Smooth muscle cell (in vitro differentiated cells): ENCODE measurements at regions not wholly inside any gene's neighbourhood (a gene's known extent, or its start where the extent isn't known, plus 50 kb on each side); places are given as distances from the start of the nearest gene placed in this dataset.

Source experiments
- DNase-seq: peaks from one replicate; lab custom pipeline; 2025; ENCODE audit not compliant: unreplicated experiment; lab: John Stamatoyannopoulos, UW
- H2AFZ ChIP-seq: fragments of 200-600 bp; sonication (generic); 2 replicates; pipeline ENCODE4 v1.6.0; 2016; ENCODE audit warnings: antibody characterized with exemption, low read depth, mild to moderate bottlenecking
- H3F3A ChIP-seq: fragments of 200-600 bp; sonication (generic); 2 replicates; pipeline ENCODE4 v1.6.0; 2017; ENCODE audit warnings: antibody characterized with exemption, low read depth
- H3K27ac ChIP-seq: fragments of 200-600 bp; sonication (generic); 2 replicates; pipeline ENCODE4 v1.5.1; 2016; ENCODE audit warnings: low read depth, mild to moderate bottlenecking
- H3K27me3 ChIP-seq: fragments of 200-600 bp; sonication (generic); 2 replicates; pipeline ENCODE4 v1.6.1; 2016; ENCODE audit warnings: low read depth, mild to moderate bottlenecking
- H3K36me3 ChIP-seq: fragments of 200-600 bp; sonication (generic); 2 replicates; pipeline ENCODE4 v1.5.1; 2016; ENCODE audit warnings: low read depth
- H3K4me1 ChIP-seq: fragments of 200-600 bp; sonication (generic); 2 replicates; pipeline ENCODE4 v1.5.1; 2016; ENCODE audit warnings: low read depth
- H3K4me2 ChIP-seq: fragments of 200-600 bp; sonication (generic); 2 replicates; pipeline ENCODE4 v1.6.0; 2016; ENCODE audit warnings: mild to moderate bottlenecking
- H3K4me3 ChIP-seq: fragments of 200-600 bp; sonication (generic); 2 replicates; pipeline ENCODE4 v1.5.1; 2016; ENCODE audit warnings: mild to moderate bottlenecking
- H3K79me2 ChIP-seq: fragments of 200-600 bp; sonication (generic); 2 replicates; pipeline ENCODE4 v1.6.0; 2016; ENCODE audit warnings: low read depth, mild to moderate bottlenecking
- H3K9ac ChIP-seq: fragments of 200-600 bp; sonication (generic); 2 replicates; pipeline ENCODE4 v1.6.0; 2016; ENCODE audit warnings: low read depth
- H3K9me3 ChIP-seq: fragments of 200-600 bp; sonication (generic); replicated peaks from 2 replicates; pipeline ENCODE4 v1.5.1; 2016; ENCODE audit warnings: low read depth
- H4K20me1 ChIP-seq: fragments of 200-600 bp; sonication (generic); 2 replicates; pipeline ENCODE4 v1.6.0; 2016; ENCODE audit warnings: low read depth
- CTCF ChIP-seq: fragments of 200-600 bp; sonication (generic); IDR thresholded peaks from 2 replicates; pipeline ENCODE4 v1.5.1; 2017; ENCODE audit warnings: borderline replicate concordance, mild to moderate bottlenecking, antibody characterized with exemption; ENCODE audit not compliant: insufficient read depth, poor library complexity, severe bottlenecking
- WGBS: methylation state at CpG from one replicate; pipeline ENCODE4 v1.1.7; 2016; ENCODE audit warnings: low lambda C conversion rate; 5-methylcytosine and 5-hydroxymethylcytosine counted together

GRCh38 chr2:20526708-20527107, 79.8 kb downstream of the RHOB start:
- Histone ChIP-seq H3K4me1 (peaks cover 20% of the 10 kb centered on the region), H3K36me3 (no peaks in the 10 kb centered on the region), H3K27ac (peak overlapping the region; percentile 73), H3K4me3 (no peak overlapping the region), H3K79me2 (no peaks in the 10 kb centered on the region), H3F3A (peaks cover 6% of the 10 kb centered on the region), H3K9me3 (no peaks in the 10 kb centered on the region), H3K9ac (no peak overlapping the region), H4K20me1 (no peaks in the 10 kb centered on the region), H3K4me2 (peak overlapping the region; percentile 36), H3K27me3 (no peaks in the 10 kb centered on the region), H2AFZ (no peak overlapping the region)
- TF ChIP-seq CTCF: no peak
- DNase-seq: no peak
- WGBS: 35% methylated on average over 5 of the region's 5 CpGs

- no peak overlapping the region for H3K9ac ChIP-seq
- peaks cover 6% of the 10 kb centered on the region for H3F3A ChIP-seq
- no peak for DNase-seq
- 100% methylated on average over 2 of the region's 2 CpGs for WGBS
- H3K9me3 ChIP-seq: no peaks in the 10 kb centered on the region
- H4K20me1 ChIP-seq: no peaks in the 10 kb centered on the region
- H3K27ac ChIP-seq: no peak overlapping the region
- H3K4me3 ChIP-seq: no peak overlapping the region
- peaks cover 20% of the 10 kb centered on the region for H3K4me1 ChIP-seq
- no peak for TF ChIP-seq CTCF
- H3K36me3 ChIP-seq: no peaks in the 10 kb centered on the region
- no peaks in the 10 kb centered on the region for H3K27me3 ChIP-seq
- H2AFZ ChIP-seq: no peak overlapping the region
- H3K4me2 ChIP-seq: no peak overlapping the region
- H3K79me2 ChIP-seq: no peaks in the 10 kb centered on the region
Measured at GRCh38 chr2:20528713-20529112, 81.8 kb downstream of the RHOB start.

DNA sequence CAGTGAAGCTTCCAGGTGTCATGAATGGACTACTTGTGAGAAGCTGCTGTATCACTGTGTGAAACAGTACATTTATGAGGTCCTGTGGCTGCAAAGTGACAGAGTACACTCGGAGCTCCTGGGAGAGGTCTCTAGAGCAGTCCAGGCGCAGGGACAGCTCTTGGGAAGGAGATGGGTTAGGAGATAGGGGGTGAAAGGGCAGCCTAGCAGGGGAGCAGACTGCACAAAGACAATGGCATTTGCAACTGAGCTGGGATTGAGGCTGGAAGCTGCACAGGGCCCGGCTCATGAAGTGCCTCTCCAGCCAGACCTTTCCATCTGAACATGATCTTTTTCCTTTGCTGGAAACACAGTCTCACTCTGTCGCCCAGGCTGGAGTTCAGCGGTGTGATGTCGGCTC, 83.6 kb downstream of the RHOB start:
- Histone ChIP-seq H3K9ac (no peak overlapping the region), H3K4me2 (no peak overlapping the region), H3K79me2 (no peaks in the 10 kb centered on the region), H2AFZ (no peak overlapping the region), H3K27ac (no peak overlapping the region), H3F3A (peaks cover 4% of the 10 kb centered on the region), H3K4me3 (no peak overlapping the region), H3K36me3 (no peaks in the 10 kb centered on the region), H3K9me3 (no peaks in the 10 kb centered on the region), H3K4me1 (peaks cover 6% of the 10 kb centered on the region), H4K20me1 (no peaks in the 10 kb centered on the region), H3K27me3 (no peaks in the 10 kb centered on the region)
- no peak for DNase-seq
- no peak for TF ChIP-seq CTCF
- 75% methylated on average over 6 of the region's 6 CpGs for WGBS

DNA sequence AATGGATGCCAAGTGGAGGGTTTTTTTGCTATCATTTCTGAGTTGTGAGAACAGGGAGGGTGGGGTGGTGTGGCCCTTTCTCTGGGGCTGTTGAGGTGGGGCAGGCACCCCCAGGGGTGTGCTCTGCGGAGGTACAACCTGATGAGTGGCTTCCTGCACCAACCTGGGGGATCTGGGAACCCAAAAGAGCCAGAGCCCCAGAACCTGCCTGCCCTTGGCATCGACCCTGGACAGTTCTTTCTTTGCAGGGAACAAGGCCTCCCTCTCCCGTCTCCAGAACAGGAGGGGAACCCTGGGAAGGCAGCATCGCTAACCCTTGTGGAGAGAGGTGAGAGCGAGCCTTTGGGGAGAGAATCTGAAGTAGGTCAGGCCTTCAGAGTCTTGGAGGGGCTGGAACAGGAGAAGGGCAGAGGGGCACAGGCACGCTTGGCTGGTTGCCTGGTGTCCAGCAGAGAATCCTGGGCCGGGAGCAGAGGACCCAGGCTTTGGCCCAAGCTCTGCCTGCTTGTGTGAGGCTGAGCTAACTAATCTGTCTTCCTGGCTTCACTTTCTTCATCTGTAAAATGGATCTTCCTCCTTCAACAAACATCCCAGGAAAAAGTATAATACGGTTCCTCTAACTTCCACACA, 84.9 kb downstream of the RHOB start:
- Histone ChIP-seq H3K4me1 (peaks cover 5% of the 10 kb centered on the region), H3K4me2 (no peak overlapping the region), H3K9ac (no peak overlapping the region), H3K27ac (no peak overlapping the region), H2AFZ (no peak overlapping the region), H3F3A (no peaks in the 10 kb centered on the region), H3K4me3 (no peak overlapping the region), H4K20me1 (no peaks in the 10 kb centered on the region), H3K9me3 (no peaks in the 10 kb centered on the region), H3K36me3 (no peaks in the 10 kb centered on the region), H3K27me3 (no peaks in the 10 kb centered on the region), H3K79me2 (no peaks in the 10 kb centered on the region)
- TF ChIP-seq CTCF: no peak
- WGBS: 92% methylated on average over 8 of the region's 8 CpGs
- DNase-seq: no peak
